GM12865 (cell line): ENCODE measurements at regions not wholly inside any gene's neighbourhood (a gene's known extent, or its start where the extent isn't known, plus 50 kb on each side); places are given as distances from the start of the nearest gene placed in this dataset.

ENCODE experiments used
- DNase-seq: peaks from one replicate; pipeline ENCODE4 v3.0.0; 2010; ENCODE audit warnings: low read depth
- H3K4me3 ChIP-seq: 2 replicates; pipeline ENCODE4 v1.5.1; 2011; ENCODE audit warnings: mild to moderate bottlenecking, low read depth, low read length, control low read depth
- TF ChIP-seq, protein P1 (sequence below): IDR thresholded peaks from 2 replicates; pipeline ENCODE4 v1.5.1; 2011; ENCODE audit warnings: low read length, control low read depth, low read depth, inconsistent platforms; ENCODE audit not compliant: insufficient read depth; ENCODE audit errors: missing control alignments

DNA sequence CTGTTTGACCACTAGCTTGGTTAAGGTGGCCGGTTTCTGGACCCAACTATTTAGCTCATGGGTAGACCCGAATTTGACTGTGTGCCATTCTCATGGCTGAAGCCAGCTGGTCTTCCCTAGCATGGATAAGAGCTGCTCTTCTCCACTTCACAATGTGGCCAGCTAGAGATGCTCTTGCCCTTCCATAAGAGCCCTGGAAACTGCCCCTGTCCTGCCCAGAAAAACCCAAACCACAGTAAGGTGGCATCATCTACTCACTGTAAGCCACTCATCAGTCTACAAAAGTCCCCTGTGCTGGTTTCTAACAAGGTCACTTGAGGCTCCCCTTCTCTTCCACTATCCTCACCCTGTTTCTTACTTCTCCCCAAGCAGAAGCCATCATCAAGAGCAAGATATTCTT is 165.1 kb downstream of the HS3ST2 start:
- H3K4me3 ChIP-seq, result no peak overlapping the region
- DNase-seq, result no peak
- TF ChIP-seq, protein P1, sequence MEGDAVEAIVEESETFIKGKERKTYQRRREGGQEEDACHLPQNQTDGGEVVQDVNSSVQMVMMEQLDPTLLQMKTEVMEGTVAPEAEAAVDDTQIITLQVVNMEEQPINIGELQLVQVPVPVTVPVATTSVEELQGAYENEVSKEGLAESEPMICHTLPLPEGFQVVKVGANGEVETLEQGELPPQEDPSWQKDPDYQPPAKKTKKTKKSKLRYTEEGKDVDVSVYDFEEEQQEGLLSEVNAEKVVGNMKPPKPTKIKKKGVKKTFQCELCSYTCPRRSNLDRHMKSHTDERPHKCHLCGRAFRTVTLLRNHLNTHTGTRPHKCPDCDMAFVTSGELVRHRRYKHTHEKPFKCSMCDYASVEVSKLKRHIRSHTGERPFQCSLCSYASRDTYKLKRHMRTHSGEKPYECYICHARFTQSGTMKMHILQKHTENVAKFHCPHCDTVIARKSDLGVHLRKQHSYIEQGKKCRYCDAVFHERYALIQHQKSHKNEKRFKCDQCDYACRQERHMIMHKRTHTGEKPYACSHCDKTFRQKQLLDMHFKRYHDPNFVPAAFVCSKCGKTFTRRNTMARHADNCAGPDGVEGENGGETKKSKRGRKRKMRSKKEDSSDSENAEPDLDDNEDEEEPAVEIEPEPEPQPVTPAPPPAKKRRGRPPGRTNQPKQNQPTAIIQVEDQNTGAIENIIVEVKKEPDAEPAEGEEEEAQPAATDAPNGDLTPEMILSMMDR, result no peak

DNA sequence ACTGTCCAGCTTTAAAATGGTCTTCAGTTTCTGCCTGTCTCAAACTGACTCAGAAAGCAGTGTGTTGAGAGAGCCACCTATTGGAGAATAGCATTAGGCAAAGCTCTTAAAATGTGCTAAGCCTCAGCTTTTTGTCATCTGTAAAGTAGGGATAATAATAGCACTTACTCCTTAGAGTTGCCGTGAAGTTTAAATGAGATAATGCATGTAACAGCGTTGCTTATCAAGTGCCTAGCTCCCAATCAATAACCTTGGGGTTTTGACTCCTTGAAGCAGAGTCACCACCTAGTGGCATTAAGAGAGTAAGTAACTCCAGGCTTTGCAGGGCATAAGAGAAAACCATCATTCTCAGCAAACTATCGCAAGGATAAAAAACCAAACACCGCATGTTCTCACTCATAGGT is 163.3 kb downstream of the HS3ST2 start:
- TF ChIP-seq, protein P1, result peak; percentile 8
- DNase-seq, result peak; percentile 17

DNA sequence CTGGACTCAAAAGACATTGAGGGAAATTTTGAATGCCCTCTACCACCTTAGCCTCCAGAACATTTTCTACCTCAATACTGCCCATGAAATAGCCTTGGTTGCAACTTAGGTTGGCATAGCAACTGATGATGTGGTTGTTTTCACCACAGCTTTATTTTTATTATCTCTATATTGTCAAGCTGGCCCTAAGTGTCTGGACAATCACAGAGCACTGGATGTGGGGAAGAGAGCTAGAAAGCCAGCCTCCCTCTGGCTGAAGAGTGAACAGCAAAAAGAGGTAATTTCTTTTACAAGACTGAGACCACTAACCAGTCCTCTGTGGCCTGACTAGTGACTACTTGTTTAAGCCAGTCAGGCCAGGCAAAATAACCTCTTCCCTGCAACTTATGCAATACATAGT is 159.6 kb downstream of the HS3ST2 start:
- TF ChIP-seq, protein P1, result no peak
- DNase-seq, result no peak
- H3K4me3 ChIP-seq, result no peak overlapping the region

More for the DNA sequence above, 163.3 kb downstream of the HS3ST2 start:
- H3K4me3 ChIP-seq, result no peak overlapping the region

DNA sequence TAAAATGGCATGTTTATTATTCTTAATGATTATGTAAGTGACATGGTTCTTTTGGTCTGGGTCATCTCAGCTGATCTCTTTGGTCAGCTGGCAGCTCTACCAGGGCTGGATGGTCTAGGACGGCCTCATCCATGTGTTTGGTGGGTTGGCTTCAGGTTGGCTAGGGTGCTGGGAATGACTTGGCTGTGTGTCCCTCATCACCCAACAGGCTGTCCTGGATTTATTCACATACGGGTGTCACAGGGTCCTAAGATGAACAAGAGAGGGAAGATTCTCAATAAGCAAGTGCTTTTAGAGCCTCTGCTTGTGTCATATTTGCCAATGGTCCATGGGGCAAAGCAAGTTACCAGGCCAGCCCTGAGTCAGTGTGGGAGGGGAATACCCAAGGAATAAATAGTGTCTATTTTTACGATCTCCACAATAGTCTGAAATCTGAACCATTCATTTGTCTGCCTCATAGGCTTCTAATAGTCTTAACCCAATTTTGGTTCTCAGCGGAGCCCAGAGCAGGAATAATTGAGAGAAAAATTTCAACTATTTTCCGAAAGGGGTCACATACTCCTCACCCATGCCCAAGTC is 157.5 kb downstream of the HS3ST2 start:
- TF ChIP-seq, protein P1, result no peak
- no peak for DNase-seq
- H3K4me3 ChIP-seq, result no peak overlapping the region

DNA sequence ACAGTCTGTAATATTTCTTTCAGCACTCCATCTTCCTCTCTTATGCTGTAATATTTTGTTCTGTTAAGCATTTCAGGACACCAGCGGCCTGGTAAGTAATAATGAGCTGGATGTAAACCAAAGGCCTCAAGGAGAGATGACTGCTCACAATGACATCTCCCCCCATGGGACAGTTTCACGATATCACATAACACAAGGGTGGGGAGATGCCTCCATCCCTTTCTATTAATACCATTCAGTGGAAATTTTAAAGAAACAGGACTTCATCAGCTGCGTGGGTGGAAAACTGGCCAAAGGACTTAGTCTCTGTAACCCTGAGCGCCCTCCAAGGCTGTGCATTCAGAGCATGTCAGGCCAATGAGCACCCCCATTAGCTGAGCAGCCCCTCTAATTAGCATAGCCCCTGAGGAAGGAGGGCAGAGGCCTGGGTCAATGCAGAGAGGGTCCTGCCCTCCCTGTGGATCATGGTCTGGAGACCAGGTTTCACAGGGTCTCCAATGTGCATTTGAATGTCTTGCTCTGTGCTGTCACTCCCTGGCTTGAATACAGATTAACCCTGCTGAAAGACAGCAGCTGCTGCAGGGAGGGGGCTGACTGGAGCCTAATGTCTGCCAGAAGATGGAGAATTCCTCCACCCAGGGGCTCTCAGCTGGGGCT is 156.4 kb downstream of the HS3ST2 start:
- H3K4me3 ChIP-seq, result no peak overlapping the region

DNA sequence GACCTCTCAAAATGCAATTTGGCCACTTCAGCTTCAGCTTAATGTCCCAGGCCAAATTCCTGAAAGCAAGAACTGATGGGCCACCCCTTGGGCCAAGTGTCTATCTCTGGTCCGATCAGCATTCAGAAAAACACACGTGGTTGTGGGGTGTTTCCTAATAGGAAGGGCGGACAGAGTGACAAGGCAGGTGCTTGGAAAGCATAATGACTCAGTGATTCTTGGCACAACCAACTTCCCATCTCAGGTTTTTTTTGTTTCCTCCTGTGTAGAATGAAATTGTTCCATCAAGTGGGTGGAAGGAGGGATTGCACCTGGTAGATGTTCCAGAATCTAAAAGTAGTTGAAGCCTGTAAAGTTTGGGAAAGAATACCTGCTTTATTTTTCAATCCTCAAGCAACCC is 155.6 kb downstream of the HS3ST2 start:
- TF ChIP-seq, protein P1, result no peak
- H3K4me3 ChIP-seq, result no peak overlapping the region
- DNase-seq, result no peak

More for the DNA sequence above, 156.4 kb downstream of the HS3ST2 start:
- TF ChIP-seq, protein P1, result no peak
- DNase-seq, result no peak

DNA sequence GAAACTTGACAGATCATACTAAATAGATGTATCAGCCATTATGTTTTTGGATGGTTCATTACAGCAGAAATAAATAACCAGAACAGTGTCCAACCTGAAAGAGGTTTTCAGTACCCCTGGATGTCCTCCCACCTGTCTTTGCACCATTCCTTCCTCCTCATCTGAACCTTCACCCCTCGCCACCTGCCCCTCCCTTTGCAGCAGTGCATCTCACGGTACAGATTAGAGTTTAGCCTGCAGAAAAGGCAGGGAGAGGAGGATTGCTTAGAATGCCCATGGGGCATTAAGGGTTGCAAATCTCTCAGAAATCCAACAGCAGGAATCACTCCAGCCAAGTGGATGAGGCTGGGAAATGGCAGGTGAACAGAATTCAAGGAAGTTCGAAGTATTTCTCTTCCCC is 155.0 kb downstream of the HS3ST2 start:
- DNase-seq, result no peak
- H3K4me3 ChIP-seq, result no peak overlapping the region
- TF ChIP-seq, protein P1, result no peak
